HepG2 (cell line): ENCODE measurements at regions not wholly inside any gene's neighbourhood (a gene's known extent, or its start where the extent isn't known, plus 50 kb on each side); places are given as distances from the start of the nearest gene placed in this dataset.

ENCODE experiments used
- ATAC-seq: fragments of 200-7000 bp; cut with Tn5 transposase; 3 replicates; pipeline ENCODE4 v1.9.1; 2020; ENCODE audit warnings: mild to moderate bottlenecking, moderate library complexity
- BruUV-seq: library from RNA; stranded (reverse); fragments of 400-500 nt; replicated peaks from 2 replicates; lab custom pipeline; 2021; lab: Mats Ljungman, UMichigan
- CTCF ChIA-PET: fragments of 300-600 bp; formaldehyde crosslinking; extraction: SDS; loops from one replicate; lab custom pipeline; 2021; ENCODE audit warnings: low total read pairs, inconsistent platforms, low intra/inter-chr PET ratio; lab: Yijun Ruan, JAX
- POLR2A ChIA-PET: fragments of 350-600 bp; sonication (Branson Sonifier 250); formaldehyde crosslinking; loops from one replicate; lab custom pipeline; 2020; ENCODE audit warnings: antibody characterized with exemption, inconsistent platforms; lab: Yijun Ruan, JAX
- DNase-seq: peaks from one replicate; pipeline ENCODE4 v3.0.0-alpha.2; 2015; ENCODE audit warnings: low spot score
- FAIRE-seq: peaks from 3 replicates; lab custom pipeline; 2011; peaks lifted over from hg19 to GRCh38; lab: Jason Lieb, UNC
- H2AFZ ChIP-seq: one replicate; pipeline ENCODE4 v1.6.1; 2011; ENCODE audit warnings: low read length, inconsistent platforms
- H3K27ac ChIP-seq: fragments of 300-600 bp; 3 replicates; pipeline ENCODE4 v1.8.0; 2011; ENCODE audit warnings: mixed run types, mild to moderate bottlenecking, mixed read lengths, low read length, inconsistent platforms; ENCODE audit not compliant: insufficient read depth; ENCODE audit errors: extremely low read length
- H3K27me3 ChIP-seq, 2 experiments: fragments of 200-600 bp in 1 of 2; 2 replicates in 1 of 2; 3 replicates in 1 of 2; pipeline versions ENCODE4 v1.6.0 to v1.8.0; 2011; ENCODE audit warnings: low read length in 2 of 2, mild to moderate bottlenecking in 2 of 2, moderate library complexity in 2 of 2, inconsistent platforms in 1 of 2; ENCODE audit not compliant: insufficient read depth in 2 of 2, control insufficient read depth in 1 of 2
- H3K36me3 ChIP-seq, 2 experiments: fragments of 200-600 bp in 1 of 2; replicated peaks in 1 of 2; 2 replicates in 1 of 2; 3 replicates in 1 of 2; pipeline versions ENCODE4 v1.5.1 to v1.8.0; 2011; ENCODE audit warnings: low read length in 2 of 2, inconsistent platforms in 1 of 2; ENCODE audit not compliant: insufficient read depth in 2 of 2, control insufficient read depth in 1 of 2
- H3K4me1 ChIP-seq: 2 replicates; pipeline ENCODE4 v1.5.1; 2012; ENCODE audit warnings: low read length, inconsistent platforms; ENCODE audit not compliant: insufficient read depth
- H3K4me2 ChIP-seq: 2 replicates; pipeline ENCODE4 v1.6.0; 2011; ENCODE audit warnings: low read depth, low read length, inconsistent platforms
- H3K4me3 ChIP-seq, 3 experiments: fragments of 200-600 bp in 1 of 3; sonication (generic), shearing (Covaris generic) in 1 of 3; replicated peaks in 1 of 3; 2 replicates each; pipeline ENCODE4 v1.5.1; 2011 to 2016; ENCODE audit warnings: low read length in 3 of 3, inconsistent platforms in 2 of 3, low read depth in 2 of 3, mild to moderate bottlenecking in 2 of 3, control low read depth in 1 of 3, mixed read lengths in 1 of 3; ENCODE audit not compliant: insufficient read depth in 1 of 3
- H3K79me2 ChIP-seq: one replicate; pipeline ENCODE4 v1.6.1; 2011; ENCODE audit warnings: low read length, inconsistent platforms; ENCODE audit not compliant: insufficient read depth
- H3K9ac ChIP-seq: 2 replicates; pipeline ENCODE4 v1.6.0; 2011; ENCODE audit warnings: mild to moderate bottlenecking, low read depth, low read length, inconsistent platforms; ENCODE audit not compliant: insufficient read depth
- H3K9me3 ChIP-seq: 2 replicates; pipeline ENCODE4 v1.5.1; 2012; ENCODE audit warnings: mild to moderate bottlenecking, low read length
- H4K20me1 ChIP-seq: 2 replicates; pipeline ENCODE4 v1.6.0; 2011; ENCODE audit warnings: inconsistent platforms, mild to moderate bottlenecking, low read length, moderate library complexity; ENCODE audit not compliant: insufficient read depth
- ARNTL ChIP-seq: sonication (generic); formaldehyde crosslinking; IDR thresholded peaks from 2 replicates; pipeline ENCODE4 v1.4.0; 2020; ENCODE audit warnings: mild to moderate bottlenecking, missing genetic modification reagents
- KLF6 ChIP-seq: IDR thresholded peaks from 2 replicates; pipeline ENCODE4 v1.8.0; 2016; ENCODE audit warnings: missing biosample characterization, missing genetic modification reagents
- RBM39 ChIP-seq: fragments of 200-400 bp; formaldehyde crosslinking; IDR thresholded peaks from one replicate; pipeline ENCODE4 v1.6.1; 2018; ENCODE audit warnings: antibody characterized with exemption, mild to moderate bottlenecking, low read depth, low read length; ENCODE audit not compliant: poor library complexity, severe bottlenecking
- ZNF557 ChIP-seq: sonication (generic); formaldehyde crosslinking; IDR thresholded peaks from 2 replicates; pipeline ENCODE4 v1.4.0; 2020; ENCODE audit warnings: missing genetic modification reagents
- ZNF563 ChIP-seq: sonication (generic); formaldehyde crosslinking; IDR thresholded peaks from 2 replicates; pipeline ENCODE4 v1.8.0; 2022; ENCODE audit warnings: mild to moderate bottlenecking, moderate library complexity, missing genetic modification reagents
- WGBS: methylation state at CpG from one replicate; pipeline ENCODE4 v1.1.6; 2017; ENCODE audit warnings: low lambda C conversion rate; 5-methylcytosine and 5-hydroxymethylcytosine counted together
- in situ Hi-C: cut with HindIII; loops from 2 replicates; pipeline ENCODE4 v1.10.0; 2017; ENCODE audit warnings: low pct_unique_long_range_greater_than_20kb; ENCODE audit not compliant: extremely low pct_ligation_motif_present
- intact Hi-C: fragments of 100-400 bp; cut with micrococcal nuclease; formaldehyde crosslinking; loops from one replicate; pipeline ENCODE4 v1.10.0; 2022; ENCODE audit not compliant: unreplicated experiment
- TF ChIP-seq, protein P1 (sequence below): sonication (generic); formaldehyde crosslinking; IDR thresholded peaks from 2 replicates; pipeline ENCODE4 v1.5.0; 2020; ENCODE audit warnings: missing genetic modification reagents, mild to moderate bottlenecking, borderline replicate concordance
- TF ChIP-seq, protein P2 (sequence below): sonication (generic); formaldehyde crosslinking; conservative IDR thresholded peaks from 2 replicates; pipeline ENCODE4 v1.8.0; 2022; ENCODE audit warnings: mild to moderate bottlenecking, moderate library complexity, missing genetic modification reagents
- TF ChIP-seq, protein P3 (sequence below): sonication (generic); formaldehyde crosslinking; IDR thresholded peaks from 2 replicates; pipeline ENCODE4 v1.9.0; 2021; ENCODE audit warnings: missing genetic modification reagents, borderline replicate concordance

DNA sequence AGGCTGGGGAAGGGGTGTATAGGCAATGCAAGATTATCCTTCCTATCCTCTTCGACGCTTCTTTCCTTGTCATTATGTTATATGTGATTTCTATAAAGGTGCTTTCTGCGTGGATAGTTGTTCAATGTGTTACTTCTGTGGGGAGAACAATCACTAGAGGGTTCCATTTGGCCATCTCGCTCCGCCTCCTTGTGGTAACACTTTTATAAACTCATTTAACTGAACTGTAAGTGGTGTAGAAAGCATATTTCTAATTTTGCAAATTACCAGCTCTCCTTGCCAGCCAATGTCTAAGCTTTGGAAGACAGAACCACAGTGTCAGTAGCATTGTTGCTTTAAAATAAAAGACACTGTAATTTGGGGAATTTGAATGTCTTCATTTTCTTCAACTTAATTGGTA is 1093.7 kb upstream of the MIR17HG start:
- Histone ChIP-seq H4K20me1 (no peaks in the 10 kb centered on the region), H3K4me1 (no peaks in the 10 kb centered on the region), H3K27me3 (no peaks in the 10 kb centered on the region; a peak in 1 of 5 replicates), H3K9ac (no peak overlapping the region), H3K4me2 (no peak overlapping the region), H3K27ac (no peak overlapping the region), H3K9me3 (peaks cover 50% of the 10 kb centered on the region), H3K4me3 (no peak overlapping the region), H2AFZ (no peak overlapping the region), H3K36me3 (no peaks in the 10 kb centered on the region), H3K79me2 (no peaks in the 10 kb centered on the region)
- TF ChIP-seq ZNF563: no peak
- TF ChIP-seq, protein P1, sequence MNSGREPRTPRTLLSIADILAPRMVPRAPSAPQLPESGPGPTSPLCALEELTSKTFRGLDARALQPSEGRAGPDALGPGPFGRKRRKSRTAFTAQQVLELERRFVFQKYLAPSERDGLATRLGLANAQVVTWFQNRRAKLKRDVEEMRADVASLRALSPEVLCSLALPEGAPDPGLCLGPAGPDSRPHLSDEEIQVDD (CRISPR knock-in tag): no peak
- no peak for TF ChIP-seq ARNTL (CRISPR knock-in tag)
- TF ChIP-seq, protein P2, sequence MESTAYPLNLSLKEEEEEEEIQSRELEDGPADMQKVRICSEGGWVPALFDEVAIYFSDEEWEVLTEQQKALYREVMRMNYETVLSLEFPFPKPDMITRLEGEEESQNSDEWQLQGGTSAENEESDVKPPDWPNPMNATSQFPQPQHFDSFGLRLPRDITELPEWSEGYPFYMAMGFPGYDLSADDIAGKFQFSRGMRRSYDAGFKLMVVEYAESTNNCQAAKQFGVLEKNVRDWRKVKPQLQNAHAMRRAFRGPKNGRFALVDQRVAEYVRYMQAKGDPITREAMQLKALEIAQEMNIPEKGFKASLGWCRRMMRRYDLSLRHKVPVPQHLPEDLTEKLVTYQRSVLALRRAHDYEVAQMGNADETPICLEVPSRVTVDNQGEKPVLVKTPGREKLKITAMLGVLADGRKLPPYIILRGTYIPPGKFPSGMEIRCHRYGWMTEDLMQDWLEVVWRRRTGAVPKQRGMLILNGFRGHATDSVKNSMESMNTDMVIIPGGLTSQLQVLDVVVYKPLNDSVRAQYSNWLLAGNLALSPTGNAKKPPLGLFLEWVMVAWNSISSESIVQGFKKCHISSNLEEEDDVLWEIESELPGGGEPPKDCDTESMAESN: no peak
- no peak for TF ChIP-seq ZNF557 (CRISPR knock-in tag)
- TF ChIP-seq, protein P3, sequence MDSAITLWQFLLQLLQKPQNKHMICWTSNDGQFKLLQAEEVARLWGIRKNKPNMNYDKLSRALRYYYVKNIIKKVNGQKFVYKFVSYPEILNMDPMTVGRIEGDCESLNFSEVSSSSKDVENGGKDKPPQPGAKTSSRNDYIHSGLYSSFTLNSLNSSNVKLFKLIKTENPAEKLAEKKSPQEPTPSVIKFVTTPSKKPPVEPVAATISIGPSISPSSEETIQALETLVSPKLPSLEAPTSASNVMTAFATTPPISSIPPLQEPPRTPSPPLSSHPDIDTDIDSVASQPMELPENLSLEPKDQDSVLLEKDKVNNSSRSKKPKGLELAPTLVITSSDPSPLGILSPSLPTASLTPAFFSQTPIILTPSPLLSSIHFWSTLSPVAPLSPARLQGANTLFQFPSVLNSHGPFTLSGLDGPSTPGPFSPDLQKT: no peak
- no peak for TF ChIP-seq KLF6 (CRISPR knock-in tag)
- no peak for TF ChIP-seq RBM39
- POLR2A ChIA-PET: no interaction called here
- CTCF ChIA-PET: no interaction called here
- DNase-seq (no peak), ATAC-seq (no peak), FAIRE-seq (no peak)
- in situ Hi-C loops (no loop called here), intact Hi-C loops (no loop called here)
- BruUV-seq: no TSS peak
- 5% methylated on average over 5 of the region's 5 CpGs for WGBS
